ENCODE measurements at regions not wholly inside any gene's neighbourhood (a gene's known extent, or its start where the extent isn't known, plus 50 kb on each side); places are given as distances from the start of the nearest gene placed in this dataset.
"Not testable (repeated sequence)": the region's sequence is repeated elsewhere in the genome, so short reads cannot be mapped to it uniquely, and the experiment has no call there.

- TF ChIP-seq, protein P1, sequence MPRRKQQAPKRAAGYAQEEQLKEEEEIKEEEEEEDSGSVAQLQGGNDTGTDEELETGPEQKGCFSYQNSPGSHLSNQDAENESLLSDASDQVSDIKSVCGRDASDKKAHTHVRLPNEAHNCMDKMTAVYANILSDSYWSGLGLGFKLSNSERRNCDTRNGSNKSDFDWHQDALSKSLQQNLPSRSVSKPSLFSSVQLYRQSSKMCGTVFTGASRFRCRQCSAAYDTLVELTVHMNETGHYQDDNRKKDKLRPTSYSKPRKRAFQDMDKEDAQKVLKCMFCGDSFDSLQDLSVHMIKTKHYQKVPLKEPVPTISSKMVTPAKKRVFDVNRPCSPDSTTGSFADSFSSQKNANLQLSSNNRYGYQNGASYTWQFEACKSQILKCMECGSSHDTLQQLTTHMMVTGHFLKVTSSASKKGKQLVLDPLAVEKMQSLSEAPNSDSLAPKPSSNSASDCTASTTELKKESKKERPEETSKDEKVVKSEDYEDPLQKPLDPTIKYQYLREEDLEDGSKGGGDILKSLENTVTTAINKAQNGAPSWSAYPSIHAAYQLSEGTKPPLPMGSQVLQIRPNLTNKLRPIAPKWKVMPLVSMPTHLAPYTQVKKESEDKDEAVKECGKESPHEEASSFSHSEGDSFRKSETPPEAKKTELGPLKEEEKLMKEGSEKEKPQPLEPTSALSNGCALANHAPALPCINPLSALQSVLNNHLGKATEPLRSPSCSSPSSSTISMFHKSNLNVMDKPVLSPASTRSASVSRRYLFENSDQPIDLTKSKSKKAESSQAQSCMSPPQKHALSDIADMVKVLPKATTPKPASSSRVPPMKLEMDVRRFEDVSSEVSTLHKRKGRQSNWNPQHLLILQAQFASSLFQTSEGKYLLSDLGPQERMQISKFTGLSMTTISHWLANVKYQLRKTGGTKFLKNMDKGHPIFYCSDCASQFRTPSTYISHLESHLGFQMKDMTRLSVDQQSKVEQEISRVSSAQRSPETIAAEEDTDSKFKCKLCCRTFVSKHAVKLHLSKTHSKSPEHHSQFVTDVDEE (CRISPR knock-in tag; IDR thresholded peaks at IDR 0.05): not testable (repeated sequence)
- TF ChIP-seq ZFP3 (CRISPR knock-in tag; IDR thresholded peaks at IDR 0.05); ZNF8 (CRISPR knock-in tag; IDR thresholded peaks at IDR 0.05); CSRNP3 (CRISPR knock-in tag; IDR thresholded peaks at IDR 0.05); ZNF565 (CRISPR knock-in tag; conservative IDR thresholded peaks at IDR 0.05; ENCODE audit: low read depth); POU6F1 (CRISPR knock-in tag; IDR thresholded peaks at IDR 0.05; ENCODE audit: borderline replicate concordance, low read depth); CREB5 (CRISPR knock-in tag; IDR thresholded peaks at IDR 0.05; ENCODE audit: low read depth); ISL1 (CRISPR knock-in tag; IDR thresholded peaks at IDR 0.05); ZNF70 (CRISPR knock-in tag; IDR thresholded peaks at IDR 0.05); RARB (CRISPR knock-in tag; IDR thresholded peaks at IDR 0.05); PATZ1 (CRISPR knock-in tag; IDR thresholded peaks at IDR 0.05; ENCODE audit: borderline replicate concordance): not testable (repeated sequence)
Observed at GRCh38 chrX:144231116-144231785, 347.4 kb downstream of the UBE2NL start.
